PFSK-1 (cell line): ENCODE measurements at regions not wholly inside any gene's neighbourhood (a gene's known extent, or its start where the extent isn't known, plus 50 kb on each side); places are given as distances from the start of the nearest gene placed in this dataset.

Experiments
- POLR2AphosphoS5 ChIP-seq: IDR thresholded peaks from 2 replicates; pipeline ENCODE4 v1.6.1; 2012; ENCODE audit warnings: low read depth, mild to moderate bottlenecking, control low read depth, low read length, moderate library complexity
- TAF1 ChIP-seq: IDR thresholded peaks from 2 replicates; pipeline ENCODE4 v1.6.1; 2012; ENCODE audit warnings: low read length, control low read depth, borderline replicate concordance; ENCODE audit not compliant: insufficient read depth

DNA sequence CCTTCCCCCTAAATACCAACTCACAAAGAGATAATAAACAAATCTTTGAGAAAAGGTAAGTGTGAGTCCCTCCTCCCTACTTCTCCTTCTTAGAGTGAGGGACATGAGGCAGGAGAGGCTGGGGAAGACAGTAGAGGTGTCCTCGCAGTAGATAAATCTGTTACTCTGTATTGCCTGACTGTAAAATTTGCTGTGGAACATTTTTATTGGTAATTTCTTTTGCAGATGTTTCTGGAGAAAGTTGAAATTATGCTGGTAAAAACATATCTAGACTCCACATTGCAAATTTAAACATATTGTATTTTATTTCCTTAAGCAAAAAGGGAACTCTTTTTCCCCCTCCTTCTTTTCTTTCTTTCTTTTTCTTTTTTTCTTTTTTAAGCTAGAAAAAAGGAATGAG, 58.5 kb downstream of the PLCE1 start:
- TF ChIP-seq TAF1 = no peak
- no peak for TF ChIP-seq POLR2AphosphoS5
